ENCODE measurements at regions not wholly inside any gene's neighbourhood (a gene's known extent, or its start where the extent isn't known, plus 50 kb on each side); places are given as distances from the start of the nearest gene placed in this dataset.

GRCh38 chr7:85573346-85573745 lies 386.5 kb upstream of the SEMA3D start:
- Histone ChIP-seq H3K9me2 (ENCODE audit: insufficient read depth, low read length) (no peaks in the 10 kb centered on the region), H3K9me3 (ENCODE audit: low read length) (no peaks in the 10 kb centered on the region), H3K4me3 (ENCODE audit: low read length) (no peak overlapping the region), H3F3A (ENCODE audit: insufficient read depth, low read length, poor library complexity, severe bottlenecking) (no peaks in the 10 kb centered on the region), H3K27me3 (ENCODE audit: insufficient read depth, low read depth, low read length) (no peaks in the 10 kb centered on the region), H4K20me1 (ENCODE audit: insufficient read depth) (no peaks in the 10 kb centered on the region), H2AFZ (ENCODE audit: low read depth, low read length) (no peak overlapping the region), H3K27ac (ENCODE audit: low read length) (no peak overlapping the region), H3K9ac (ENCODE audit: low read length) (no peak overlapping the region), H3K36me3 (ENCODE audit: insufficient read depth, low read length) (no peaks in the 10 kb centered on the region), H3K4me2 (ENCODE audit: low read length) (no peak overlapping the region), H3K79me2 (replicated peaks; ENCODE audit: insufficient read depth, low read length) (no peaks in the 10 kb centered on the region)
- TF ChIP-seq POLR2AphosphoS5 (IDR thresholded peaks at IDR 0.05) (no peak), TAF1 (IDR thresholded peaks at IDR 0.05; ENCODE audit: low read depth) (no peak), SMC3 (conservative IDR thresholded peaks at IDR 0.05; ENCODE audit: poor library complexity) (no peak), EP300 (conservative IDR thresholded peaks at IDR 0.05; ENCODE audit: poor library complexity, severe bottlenecking) (no peak), REST (IDR thresholded peaks at IDR 0.05; ENCODE audit: borderline replicate concordance) (no peak), EZH2 (IDR thresholded peaks at IDR 0.05; ENCODE audit: borderline replicate concordance, insufficient read depth, low read length, poor library complexity, severe bottlenecking) (no peak), MXI1 (conservative IDR thresholded peaks at IDR 0.05; ENCODE audit: poor library complexity, severe bottlenecking) (no peak), RAD21 (conservative IDR thresholded peaks at IDR 0.05) (no peak), CTCF (IDR thresholded peaks at IDR 0.05; ENCODE audit: poor library complexity, severe bottlenecking) (no peak)

- no peak overlapping the region for H3K9ac ChIP-seq (ENCODE audit: low read length)
- no peaks in the 10 kb centered on the region for H3K27me3 ChIP-seq (ENCODE audit: insufficient read depth, low read depth, low read length)
- no peaks in the 10 kb centered on the region for H3K9me3 ChIP-seq (ENCODE audit: low read length)
- no peaks in the 10 kb centered on the region for H3K9me2 ChIP-seq (ENCODE audit: insufficient read depth, low read length)
- H3K36me3 ChIP-seq (ENCODE audit: insufficient read depth, low read length) = no peaks in the 10 kb centered on the region
- no peaks in the 10 kb centered on the region for H3F3A ChIP-seq (ENCODE audit: insufficient read depth, low read length, poor library complexity, severe bottlenecking)
- TF ChIP-seq EP300 (conservative IDR thresholded peaks at IDR 0.05; ENCODE audit: poor library complexity, severe bottlenecking) (no peak), CTCF (IDR thresholded peaks at IDR 0.05; ENCODE audit: poor library complexity, severe bottlenecking) (no peak), RAD21 (conservative IDR thresholded peaks at IDR 0.05) (no peak), EZH2 (IDR thresholded peaks at IDR 0.05; ENCODE audit: borderline replicate concordance, insufficient read depth, low read length, poor library complexity, severe bottlenecking) (no peak), MXI1 (conservative IDR thresholded peaks at IDR 0.05; ENCODE audit: poor library complexity, severe bottlenecking) (no peak), REST (IDR thresholded peaks at IDR 0.05; ENCODE audit: borderline replicate concordance) (no peak), TAF1 (IDR thresholded peaks at IDR 0.05; ENCODE audit: low read depth) (no peak), SMC3 (conservative IDR thresholded peaks at IDR 0.05; ENCODE audit: poor library complexity) (no peak), POLR2AphosphoS5 (IDR thresholded peaks at IDR 0.05) (no peak)
- H3K4me3 ChIP-seq (ENCODE audit: low read length) = no peak overlapping the region
- no peak overlapping the region for H3K4me2 ChIP-seq (ENCODE audit: low read length)
- H4K20me1 ChIP-seq (ENCODE audit: insufficient read depth) = no peaks in the 10 kb centered on the region
- H2AFZ ChIP-seq (ENCODE audit: low read depth, low read length) = no peak overlapping the region
- H3K79me2 ChIP-seq (replicated peaks; ENCODE audit: insufficient read depth, low read length) = no peaks in the 10 kb centered on the region
- H3K27ac ChIP-seq (ENCODE audit: low read length) = no peak overlapping the region
These were observed 384.0 kb upstream of the SEMA3D start for GRCh38 chr7:85570898-85571297.
